GM21360 (cell line): ENCODE measurements at regions not wholly inside any gene's neighbourhood (a gene's known extent, or its start where the extent isn't known, plus 50 kb on each side); places are given as distances from the start of the nearest gene placed in this dataset.

Source experiments
- ATAC-seq: cut with Tn5 transposase; IDR thresholded peaks from one replicate; pipeline ENCODE4 v1.9.1; 2021; ENCODE audit warnings: mild to moderate bottlenecking, moderate library complexity; ENCODE audit not compliant: unreplicated experiment

- ATAC-seq: no peak
Observed at GRCh38 chr3:159937561-159938166, 51.0 kb upstream of the IL12A start.

- ATAC-seq: no peak
Observed at GRCh38 chr3:159938714-159939113, 49.9 kb upstream of the IL12A start.
